ENCODE measurements at regions not wholly inside any gene's neighbourhood (a gene's known extent, or its start where the extent isn't known, plus 50 kb on each side); places are given as distances from the start of the nearest gene placed in this dataset.

GRCh38 chr6:28758046-28758817, 165.6 kb downstream of the TRIM27 start:
- Histone ChIP-seq H3K36me3 (ENCODE audit: control insufficient read depth in 1 of 2, insufficient read depth in 2 of 2, low read length in 1 of 2) (no peaks in the 10 kb centered on the region), H3K4me1 (ENCODE audit: control insufficient read depth in 1 of 2, insufficient read depth in 2 of 2, low read length in 2 of 2) (no peaks in the 10 kb centered on the region), H3K4me3 (ENCODE audit: low read length in 2 of 2) (no peak overlapping the region), H3K9me3 (ENCODE audit: control insufficient read depth, low read length) (peaks cover 1% of the 10 kb centered on the region), H3K27ac (ENCODE audit: low read depth in 1 of 2, low read length in 2 of 2) (no peak overlapping the region), H3K27me3 (ENCODE audit: control insufficient read depth in 1 of 2, insufficient read depth in 2 of 2, low read length in 1 of 2) (no peaks in the 10 kb centered on the region)
- intact Hi-C loops (cut with DNase I), result no loop called here
- WGBS, 2 donors, result 32 to 44% methylated on average over 19 of the region's 19 CpGs
- no peak for DNase-seq
- no peak for ATAC-seq (ENCODE audit: low FRiP score)

- no peak for DNase-seq
- no peak overlapping the region for H3K27ac ChIP-seq (ENCODE audit: low read depth in 1 of 2, low read length in 2 of 2)
- intact Hi-C loops (cut with DNase I), result no loop called here
- H3K9me3 ChIP-seq (ENCODE audit: control insufficient read depth, low read length), result peaks cover 1% of the 10 kb centered on the region
- H3K36me3 ChIP-seq (ENCODE audit: control insufficient read depth in 1 of 2, insufficient read depth in 2 of 2, low read length in 1 of 2), result no peaks in the 10 kb centered on the region
- no peaks in the 10 kb centered on the region for H3K4me1 ChIP-seq (ENCODE audit: control insufficient read depth in 1 of 2, insufficient read depth in 2 of 2, low read length in 2 of 2)
- no peak for ATAC-seq (ENCODE audit: low FRiP score)
- WGBS, 2 donors, result 70 to 71% methylated on average over 6 of the region's 6 CpGs
- no peak overlapping the region for H3K4me3 ChIP-seq (ENCODE audit: low read length in 2 of 2)
- no peaks in the 10 kb centered on the region for H3K27me3 ChIP-seq (ENCODE audit: control insufficient read depth in 1 of 2, insufficient read depth in 2 of 2, low read length in 1 of 2)
Observed at GRCh38 chr6:28758818-28759235, 165.0 kb downstream of the TRIM27 start.

DNA sequence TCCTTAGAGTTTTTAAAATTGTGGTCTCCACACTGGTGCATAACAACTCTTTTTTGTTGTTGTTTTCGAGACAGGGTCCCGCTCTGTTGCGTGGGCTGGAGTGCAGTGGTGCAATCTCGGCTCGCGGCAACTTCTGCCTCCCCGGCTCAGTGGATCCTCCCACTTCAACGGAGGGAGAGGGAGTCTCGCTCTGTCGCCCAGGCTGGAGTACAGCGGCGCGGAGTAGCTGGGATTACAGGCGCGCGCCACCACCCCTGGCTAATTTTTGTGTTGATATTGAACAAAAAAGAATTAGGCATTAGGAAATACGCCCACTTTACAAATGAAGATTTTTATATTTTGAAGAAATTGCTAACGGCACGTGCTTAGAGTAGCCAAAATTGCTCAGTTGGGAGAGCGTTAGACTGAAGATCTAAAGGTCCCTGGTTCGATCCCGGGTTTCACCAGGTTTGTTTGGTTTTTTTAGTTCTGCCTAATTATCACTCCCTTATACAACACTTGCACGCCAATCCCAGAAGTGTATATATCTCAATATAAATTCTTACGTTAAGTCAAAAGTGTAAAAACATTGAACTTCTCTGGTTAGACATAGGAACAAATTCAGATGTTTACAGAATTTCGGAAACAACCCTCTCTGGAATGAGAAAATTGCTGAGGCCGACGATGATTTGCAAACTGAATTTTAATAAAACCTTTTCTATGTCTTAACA, 159.6 kb downstream of the TRIM27 start:
- Histone ChIP-seq H3K4me3 (ENCODE audit: low read length in 2 of 2) (no peak overlapping the region), H3K27me3 (ENCODE audit: control insufficient read depth in 1 of 2, insufficient read depth in 2 of 2, low read length in 1 of 2) (peaks cover 0 to 3% of the 10 kb centered on the region in 2 donors), H3K4me1 (ENCODE audit: control insufficient read depth in 1 of 2, insufficient read depth in 2 of 2, low read length in 2 of 2) (no peaks in the 10 kb centered on the region), H3K9me3 (ENCODE audit: control insufficient read depth, low read length) (peaks cover 3% of the 10 kb centered on the region), H3K27ac (ENCODE audit: low read depth in 1 of 2, low read length in 2 of 2) (no peak overlapping the region), H3K36me3 (ENCODE audit: control insufficient read depth in 1 of 2, insufficient read depth in 2 of 2, low read length in 1 of 2) (no peaks in the 10 kb centered on the region)
- DNase-seq (no peak), ATAC-seq (ENCODE audit: low FRiP score) (no peak)
- 47 to 59% methylated on average over 27 of the region's 27 CpGs for WGBS, 2 donors
- intact Hi-C loops (cut with DNase I), result no loop called here

- WGBS, 2 donors, result 38 to 39% methylated on average over 15 of the region's 15 CpGs
- intact Hi-C loops (cut with DNase I), result no loop called here
- H3K27ac ChIP-seq (ENCODE audit: low read depth in 1 of 2, low read length in 2 of 2), result no peak overlapping the region
- no peak overlapping the region for H3K4me3 ChIP-seq (ENCODE audit: low read length in 2 of 2)
- peaks cover 3% of the 10 kb centered on the region for H3K9me3 ChIP-seq (ENCODE audit: control insufficient read depth, low read length)
- ATAC-seq (ENCODE audit: low FRiP score) (no peak), DNase-seq (no peak)
- no peaks in the 10 kb centered on the region for H3K36me3 ChIP-seq (ENCODE audit: control insufficient read depth in 1 of 2, insufficient read depth in 2 of 2, low read length in 1 of 2)
- no peaks in the 10 kb centered on the region for H3K4me1 ChIP-seq (ENCODE audit: control insufficient read depth in 1 of 2, insufficient read depth in 2 of 2, low read length in 2 of 2)
- peaks cover 0 to 3% of the 10 kb centered on the region in 2 donors for H3K27me3 ChIP-seq (ENCODE audit: control insufficient read depth in 1 of 2, insufficient read depth in 2 of 2, low read length in 1 of 2)
Observed at GRCh38 chr6:28764761-28765282, 159.0 kb downstream of the TRIM27 start.

DNA sequence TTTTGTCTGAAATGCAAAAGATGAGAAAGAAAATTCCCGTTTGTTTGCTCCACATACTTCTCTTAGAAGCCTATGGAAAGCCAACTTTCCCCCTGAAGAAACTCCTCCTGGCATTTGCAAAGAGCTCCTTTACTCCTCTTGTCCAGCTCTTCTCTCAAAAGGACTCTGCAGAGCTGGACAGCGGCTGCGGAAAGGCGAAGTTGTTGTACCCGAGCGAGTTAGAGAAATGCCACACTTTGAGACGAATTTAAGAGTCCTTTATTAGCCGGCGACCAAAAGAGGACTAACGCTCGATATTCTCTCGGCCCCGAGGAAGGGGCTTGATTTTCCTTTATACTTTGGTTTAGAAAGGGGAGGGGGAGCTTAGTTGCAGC, 157.8 kb downstream of the TRIM27 start:
- peaks cover 3 to 4% of the 10 kb centered on the region in 2 donors for H3K27me3 ChIP-seq (ENCODE audit: control insufficient read depth in 1 of 2, insufficient read depth in 2 of 2, low read length in 1 of 2)
- no peak for ATAC-seq (ENCODE audit: low FRiP score)

DNA sequence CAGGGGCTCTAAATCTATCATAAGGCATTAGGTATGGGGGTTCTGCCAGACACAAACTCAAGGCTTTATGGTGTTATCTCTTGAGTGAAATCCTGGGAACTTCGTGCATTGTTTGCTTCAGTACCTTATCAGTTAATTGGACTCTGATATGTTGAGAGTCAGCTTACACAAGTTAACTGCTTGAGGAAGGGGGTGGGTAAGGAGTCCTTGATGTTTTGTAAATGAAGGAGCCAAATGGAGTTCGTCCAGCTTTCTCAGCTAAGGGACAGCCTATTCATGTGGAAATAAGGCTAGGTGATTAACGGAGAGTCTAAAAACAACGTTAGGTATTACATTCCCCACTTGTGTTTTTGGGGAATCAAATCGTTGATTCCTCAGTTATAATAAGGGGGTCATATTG, 157.4 kb downstream of the TRIM27 start:
- no peak overlapping the region for H3K4me3 ChIP-seq (ENCODE audit: low read length in 2 of 2)
- ATAC-seq (ENCODE audit: low FRiP score) (no peak), DNase-seq (no peak)
- H3K36me3 ChIP-seq (ENCODE audit: control insufficient read depth in 1 of 2, insufficient read depth in 2 of 2, low read length in 1 of 2), result no peaks in the 10 kb centered on the region
- peaks cover 3% of the 10 kb centered on the region for H3K9me3 ChIP-seq (ENCODE audit: control insufficient read depth, low read length)
- WGBS, 2 donors, result 2 to 4% methylated on average over 5 of the region's 5 CpGs
- no peak overlapping the region for H3K27ac ChIP-seq (ENCODE audit: low read depth in 1 of 2, low read length in 2 of 2)
- intact Hi-C loops (cut with DNase I), result no loop called here
- H3K27me3 ChIP-seq (ENCODE audit: control insufficient read depth in 1 of 2, insufficient read depth in 2 of 2, low read length in 1 of 2), result peaks cover 3 to 4% of the 10 kb centered on the region in 2 donors
- no peaks in the 10 kb centered on the region for H3K4me1 ChIP-seq (ENCODE audit: control insufficient read depth in 1 of 2, insufficient read depth in 2 of 2, low read length in 2 of 2)

More for the DNA sequence above, 157.8 kb downstream of the TRIM27 start:
- intact Hi-C loops (cut with DNase I), result no loop called here
- Histone ChIP-seq H3K9me3 (ENCODE audit: control insufficient read depth, low read length) (peaks cover 3% of the 10 kb centered on the region), H3K27ac (ENCODE audit: low read depth in 1 of 2, low read length in 2 of 2) (no peak overlapping the region), H3K4me1 (ENCODE audit: control insufficient read depth in 1 of 2, insufficient read depth in 2 of 2, low read length in 2 of 2) (no peaks in the 10 kb centered on the region), H3K36me3 (ENCODE audit: control insufficient read depth in 1 of 2, insufficient read depth in 2 of 2, low read length in 1 of 2) (no peaks in the 10 kb centered on the region), H3K4me3 (ENCODE audit: low read length in 2 of 2) (no peak overlapping the region)
- DNase-seq, result no peak
- whole genome bisulfite sequencing, 2 donors, result 1 to 2% methylated on average over 13 of the region's 13 CpGs

- Histone ChIP-seq H3K9me3 (ENCODE audit: control insufficient read depth, low read length) (peaks cover 3% of the 10 kb centered on the region), H3K36me3 (ENCODE audit: control insufficient read depth in 1 of 2, insufficient read depth in 2 of 2, low read length in 1 of 2) (no peaks in the 10 kb centered on the region), H3K4me3 (ENCODE audit: low read length in 2 of 2) (no peak overlapping the region), H3K27ac (ENCODE audit: low read depth in 1 of 2, low read length in 2 of 2) (no peak overlapping the region), H3K4me1 (ENCODE audit: control insufficient read depth in 1 of 2, insufficient read depth in 2 of 2, low read length in 2 of 2) (no peaks in the 10 kb centered on the region), H3K27me3 (ENCODE audit: control insufficient read depth in 1 of 2, insufficient read depth in 2 of 2, low read length in 1 of 2) (peaks cover 3 to 4% of the 10 kb centered on the region in 2 donors)
- DNase-seq (no peak), ATAC-seq (ENCODE audit: low FRiP score) (no peak)
- WGBS, 2 donors, result 17 to 21% methylated on average over 4 of the region's 4 CpGs
- intact Hi-C loops (cut with DNase I), result no loop called here
Observed at GRCh38 chr6:28767133-28767532, 156.7 kb downstream of the TRIM27 start.

GRCh38 chr6:28767691-28768090, 156.1 kb downstream of the TRIM27 start:
- Histone ChIP-seq H3K27me3 (ENCODE audit: control insufficient read depth in 1 of 2, insufficient read depth in 2 of 2, low read length in 1 of 2) (peaks cover 3 to 4% of the 10 kb centered on the region in 2 donors), H3K4me3 (ENCODE audit: low read length in 2 of 2) (no peak overlapping the region), H3K9me3 (ENCODE audit: control insufficient read depth, low read length) (peaks cover 3% of the 10 kb centered on the region), H3K4me1 (ENCODE audit: control insufficient read depth in 1 of 2, insufficient read depth in 2 of 2, low read length in 2 of 2) (no peaks in the 10 kb centered on the region), H3K27ac (ENCODE audit: low read depth in 1 of 2, low read length in 2 of 2) (no peak overlapping the region), H3K36me3 (ENCODE audit: control insufficient read depth in 1 of 2, insufficient read depth in 2 of 2, low read length in 1 of 2) (no peaks in the 10 kb centered on the region)
- intact Hi-C loops (cut with DNase I), result no loop called here
- 31 to 37% methylated on average over 5 of the region's 5 CpGs for WGBS, 2 donors
- ATAC-seq (ENCODE audit: low FRiP score), result no peak
- no peak for DNase-seq
